DMS153 treated with DMSO at 0.1 percent for 48 hours (cell line): ENCODE measurements at regions not wholly inside any gene's neighbourhood (a gene's known extent, or its start where the extent isn't known, plus 50 kb on each side); places are given as distances from the start of the nearest gene placed in this dataset.

Source experiments
- DNase-seq: peaks from one replicate; lab custom pipeline; 2025; ENCODE audit not compliant: unreplicated experiment; lab: John Stamatoyannopoulos, UW

DNA sequence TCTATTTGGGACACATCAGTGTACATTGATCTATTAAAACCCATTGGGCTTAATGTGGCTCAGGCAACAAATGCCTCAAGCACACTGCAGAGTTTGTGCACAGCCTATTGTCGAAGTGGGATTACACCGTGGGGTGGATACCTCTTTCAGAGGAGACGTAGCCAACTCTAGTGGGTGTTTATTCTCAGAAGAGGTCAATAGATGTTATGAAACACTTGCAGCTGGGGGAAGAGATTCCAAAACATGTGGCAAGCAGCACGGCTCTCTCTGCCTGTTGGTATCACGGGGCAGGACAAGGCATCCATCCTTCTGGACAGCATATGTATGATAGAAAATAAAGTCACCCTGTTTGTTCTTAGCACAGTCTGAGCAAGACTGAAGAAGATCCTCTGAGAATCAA is 121.4 kb upstream of the COPS8 start:
- DNase-seq = no peak

DNA sequence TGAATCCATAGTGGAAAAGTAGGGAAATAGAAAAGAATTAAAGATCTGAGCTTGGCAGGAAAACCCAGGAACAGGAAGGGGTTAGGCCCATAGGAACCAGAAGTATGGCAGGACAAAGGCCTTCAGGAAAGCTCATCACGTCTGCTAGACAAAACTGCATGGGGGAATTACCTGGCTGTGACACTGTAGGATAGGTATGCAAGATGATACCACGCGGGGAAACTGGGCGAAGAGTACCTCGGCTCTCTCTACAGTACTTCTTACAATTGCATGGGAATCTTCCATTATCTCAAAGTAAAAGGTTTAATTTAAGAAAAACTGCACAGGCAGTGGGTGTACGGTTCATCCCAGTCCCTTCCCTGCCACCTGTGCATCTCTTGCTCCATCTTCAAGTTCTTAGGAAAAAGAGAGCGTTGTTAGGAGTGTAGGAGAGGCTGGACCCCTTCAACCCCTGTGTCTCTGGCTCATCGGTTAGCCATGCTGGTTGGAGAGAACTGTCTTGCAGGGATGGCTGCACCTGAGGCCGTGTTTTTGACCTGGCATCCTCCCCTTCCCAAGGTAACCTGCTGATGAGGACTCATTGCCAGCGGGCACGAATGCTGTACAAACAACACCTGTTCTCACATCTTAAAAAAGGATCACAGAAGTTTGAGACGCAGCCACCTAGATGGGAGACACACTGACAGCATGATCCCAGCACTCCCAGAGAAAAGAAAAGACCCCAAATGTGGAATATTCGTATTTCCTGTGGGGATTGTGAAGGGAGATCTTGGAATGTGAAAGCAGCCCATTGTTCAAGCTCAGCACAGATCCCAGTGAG is 120.5 kb upstream of the COPS8 start:
- DNase-seq = no peak

DNA sequence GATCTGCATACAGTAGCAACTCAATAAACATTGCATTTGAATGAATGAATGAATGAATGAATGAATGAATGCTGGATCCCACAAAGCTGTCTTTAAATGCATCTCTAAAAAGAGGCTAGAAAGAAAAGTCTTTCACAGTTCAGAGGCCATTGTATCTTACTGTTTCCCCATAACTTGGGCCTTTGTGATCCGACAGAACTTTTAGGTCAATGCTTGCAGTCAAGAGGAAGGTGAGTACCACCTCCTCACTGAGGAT is 119.9 kb upstream of the COPS8 start:
- no peak for DNase-seq

DNA sequence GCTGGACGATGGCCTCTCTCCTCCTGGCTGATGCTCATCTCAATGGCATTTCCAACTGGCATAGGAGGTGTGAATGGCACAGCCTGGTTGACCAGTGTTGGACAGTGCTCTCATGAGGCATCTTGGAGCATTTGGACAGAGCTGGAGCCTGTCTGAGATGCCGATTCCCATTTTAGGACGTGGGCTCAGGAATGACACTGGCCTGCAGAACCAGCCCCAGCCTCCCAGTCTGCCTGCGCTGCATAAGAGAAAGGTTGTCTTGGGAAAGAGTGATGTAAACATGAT is 118.2 kb upstream of the COPS8 start:
- no peak for DNase-seq

DNA sequence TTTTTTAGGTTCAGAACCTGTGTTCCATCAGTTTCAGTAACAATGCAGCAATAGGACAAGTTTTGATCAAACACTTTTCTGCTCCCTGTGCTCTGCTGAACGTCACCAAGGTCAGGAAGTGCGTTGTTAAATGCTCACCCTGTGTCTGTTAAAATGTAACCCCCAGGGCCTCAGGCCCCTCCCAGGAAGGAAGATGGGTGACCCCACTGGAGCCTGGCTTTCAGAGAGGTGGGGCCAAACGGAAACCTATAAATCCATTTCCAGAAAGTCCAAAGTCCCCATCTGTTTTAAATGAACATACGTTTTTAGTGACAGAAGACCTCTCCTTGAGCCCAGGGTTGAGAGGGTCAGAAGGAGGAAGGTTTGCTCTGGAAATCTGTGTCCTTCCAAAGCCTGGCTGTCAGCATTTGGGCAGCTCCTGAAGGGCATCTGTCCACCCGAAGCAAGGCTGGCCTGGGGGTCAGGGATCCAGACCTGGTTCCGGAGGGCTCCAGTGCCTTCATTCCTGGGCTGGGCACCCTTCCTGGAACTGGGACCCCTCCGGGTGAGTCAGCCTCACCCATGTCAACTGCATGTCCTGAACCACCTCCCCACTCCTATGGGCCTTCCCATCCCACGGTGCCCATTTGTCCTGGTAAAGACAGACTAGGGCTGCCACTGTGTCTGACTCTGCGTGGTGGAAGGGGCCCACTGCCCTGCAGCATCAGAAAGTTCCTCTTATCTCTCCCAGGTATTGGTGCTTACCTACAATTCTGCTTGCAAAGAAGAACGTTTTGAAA is 117.4 kb upstream of the COPS8 start:
- no peak for DNase-seq

DNA sequence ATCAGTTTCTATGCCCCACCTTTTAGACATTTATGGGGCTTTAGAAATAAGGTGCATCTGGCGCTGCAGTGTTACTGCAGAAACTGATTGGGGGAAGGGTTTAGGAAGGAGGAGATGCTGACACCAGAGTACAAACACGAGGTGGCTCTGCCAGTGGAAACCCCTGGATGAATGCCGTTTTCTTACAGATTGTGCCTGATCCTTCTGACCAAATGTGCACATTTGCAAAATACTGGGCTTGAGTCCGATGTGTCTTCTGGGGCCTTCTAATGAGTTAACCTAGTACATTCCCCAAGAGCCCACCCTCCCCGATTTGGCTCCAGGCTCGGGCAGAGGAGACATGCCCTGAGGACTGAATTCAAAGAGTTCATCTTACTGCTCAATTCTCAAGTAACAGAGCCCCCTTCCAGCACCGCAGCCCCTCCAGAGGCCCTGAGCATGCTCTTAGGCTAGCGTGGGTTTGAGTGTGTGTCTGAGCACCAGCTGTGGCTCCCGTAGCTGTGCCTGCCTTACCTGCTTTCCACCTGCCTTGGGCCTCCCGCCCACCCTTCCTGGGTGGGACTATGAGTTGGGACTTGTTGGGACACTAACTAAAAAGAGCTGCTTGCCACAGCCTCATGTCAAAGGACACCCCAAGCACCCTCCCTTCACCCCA is 116.7 kb upstream of the COPS8 start:
- DNase-seq = no peak

DNA sequence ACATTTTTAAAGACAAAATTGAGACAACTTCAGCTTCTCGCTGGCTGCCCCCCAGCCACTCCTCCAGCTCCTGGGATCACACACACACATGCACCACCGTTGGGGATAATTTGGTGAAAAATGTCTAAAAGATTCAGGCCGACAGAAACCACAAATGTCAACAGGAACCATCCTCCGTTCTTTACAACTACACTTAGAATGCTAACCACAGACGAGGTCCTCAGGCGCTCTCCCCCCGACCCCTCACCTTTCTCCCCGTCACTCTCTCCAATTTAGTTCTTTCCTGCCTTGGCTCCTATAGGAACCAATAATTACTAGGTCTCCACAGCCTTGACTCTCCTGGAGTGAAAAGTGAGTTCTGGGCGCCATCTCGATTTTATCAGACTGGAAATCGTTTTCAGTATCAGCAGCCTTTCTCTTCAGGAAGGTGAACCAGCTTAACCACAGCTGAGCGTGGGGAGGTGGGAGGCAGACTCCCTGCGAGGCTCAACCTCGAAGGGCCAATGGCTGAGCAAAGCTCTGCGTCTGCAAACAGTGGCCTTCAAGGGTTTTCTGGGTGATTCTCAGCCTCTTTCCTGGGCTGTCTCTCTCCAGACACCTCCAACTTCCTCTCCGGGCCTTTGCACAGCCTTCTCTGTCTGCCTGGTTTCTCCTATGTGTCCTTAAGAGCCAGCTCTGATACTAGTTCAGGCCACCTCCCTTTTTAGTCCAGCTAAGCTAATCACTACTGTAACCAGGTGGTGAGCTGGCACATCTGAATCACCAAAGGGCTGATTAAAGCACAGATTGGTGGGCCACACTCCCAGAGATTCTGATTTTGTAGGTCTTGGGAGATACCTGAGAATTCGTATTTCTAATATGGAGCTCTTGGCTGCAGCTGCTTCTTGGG is 115.7 kb upstream of the COPS8 start:
- DNase-seq = no peak

DNA sequence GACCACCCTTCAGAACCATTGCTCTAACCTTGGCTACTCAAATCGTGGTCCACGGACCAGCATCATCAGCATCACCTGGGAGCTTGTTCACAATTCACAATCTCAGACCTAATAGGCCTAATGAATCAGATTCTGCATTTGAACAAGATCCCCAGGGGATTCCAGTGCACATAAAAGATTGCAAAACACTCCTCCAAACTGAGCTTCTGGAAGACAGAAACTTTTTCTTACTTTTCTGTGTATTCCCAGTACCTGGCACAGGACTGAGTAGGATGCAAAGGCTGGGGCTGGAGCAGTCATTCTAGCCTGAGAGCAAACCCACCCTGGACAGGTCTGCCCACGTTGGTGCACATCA is 115.1 kb upstream of the COPS8 start:
- no peak for DNase-seq

DNA sequence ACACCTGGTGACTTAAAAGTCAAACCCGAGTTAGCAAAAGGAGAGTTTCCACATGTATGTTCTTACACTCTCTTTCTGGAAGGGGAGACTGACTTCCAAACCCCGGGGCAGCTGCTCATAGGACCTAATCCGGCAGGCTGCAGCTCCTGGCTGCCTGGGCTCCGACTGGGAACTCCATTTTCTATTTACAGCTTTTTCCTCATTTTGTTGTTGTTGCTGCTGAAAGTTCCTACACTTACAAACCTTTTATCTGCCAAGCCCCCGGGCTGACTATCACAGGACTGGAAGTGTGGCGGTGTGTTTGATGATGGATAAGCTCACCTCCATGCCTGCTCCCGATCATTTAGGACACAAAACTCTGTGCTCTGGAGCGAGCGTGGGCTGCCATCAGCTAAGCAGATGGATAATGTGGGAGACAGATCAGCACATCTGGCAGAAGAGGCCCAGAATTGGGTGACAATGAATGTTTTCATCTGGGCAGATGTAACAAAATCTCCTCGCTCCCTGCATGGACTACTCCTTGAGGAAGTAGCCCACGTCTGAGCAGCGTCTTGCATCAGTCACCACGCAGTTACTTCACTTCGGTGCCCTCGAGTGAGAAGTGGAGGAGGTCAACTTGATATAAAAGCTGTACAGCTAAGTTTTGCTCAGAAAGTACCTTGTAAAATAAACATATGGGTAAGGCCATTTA is 114.4 kb upstream of the COPS8 start:
- DNase-seq = no peak

DNA sequence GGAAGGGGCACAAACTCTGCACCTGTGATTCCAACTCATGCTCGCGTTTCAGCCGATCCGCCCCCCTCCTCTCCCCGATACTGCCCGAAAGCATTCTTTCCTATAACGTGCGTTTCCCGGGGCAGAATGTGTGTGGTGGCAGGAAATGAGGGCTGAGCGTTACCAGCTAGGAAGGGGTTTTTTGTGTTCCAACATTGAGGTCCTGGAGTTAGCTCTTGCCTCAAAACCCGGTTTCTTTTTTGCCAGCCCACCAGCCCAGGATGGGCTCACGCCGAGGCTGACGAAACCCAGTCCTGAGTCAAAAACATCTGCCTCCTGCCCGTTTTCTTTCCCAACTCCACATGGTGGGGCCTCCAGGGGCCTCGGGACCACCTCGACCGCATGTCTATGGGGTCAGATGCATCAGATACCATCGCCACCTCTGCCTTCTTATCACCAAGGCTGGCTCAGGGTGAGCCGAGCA is 113.7 kb upstream of the COPS8 start:
- DNase-seq = no peak

DNA sequence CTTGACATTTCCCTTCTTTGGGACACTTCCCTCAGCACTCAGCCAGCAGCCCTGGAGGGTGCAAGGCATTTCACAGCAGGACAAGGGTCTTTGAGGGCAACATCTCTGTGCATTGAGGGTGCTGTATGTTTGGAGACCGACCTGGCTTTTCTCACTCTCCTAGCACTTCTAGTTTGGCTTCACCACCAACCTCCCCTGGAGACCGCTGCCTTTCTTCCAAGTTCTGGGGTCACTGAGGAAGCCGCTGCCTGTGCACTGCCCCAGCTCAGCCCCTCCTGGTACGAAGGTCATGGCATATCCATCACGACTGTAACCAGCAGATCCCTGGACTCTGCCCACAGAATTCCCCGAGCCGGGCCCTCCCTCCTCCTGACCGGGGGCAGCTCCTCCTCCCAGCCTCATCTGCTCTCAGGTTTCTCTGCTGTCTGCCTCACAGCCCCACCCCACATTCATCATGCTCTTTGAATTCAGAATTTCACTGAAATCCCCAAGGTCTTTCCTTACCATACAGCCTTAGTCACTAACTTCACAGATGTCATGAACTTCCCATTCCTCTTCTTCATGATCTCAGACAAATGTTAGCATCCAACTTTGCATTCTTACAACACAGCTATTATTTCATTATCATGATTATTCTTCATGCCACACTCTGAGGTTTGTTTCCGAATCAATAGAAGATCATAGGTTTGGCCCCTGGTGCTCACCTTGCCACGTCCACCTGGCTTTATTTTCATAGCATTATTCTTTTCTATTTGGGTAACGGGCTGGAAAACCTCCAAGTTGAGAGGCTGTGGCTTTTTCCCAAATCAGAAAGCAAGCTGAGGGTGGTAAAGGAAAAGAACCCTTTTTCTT is 113.0 kb upstream of the COPS8 start:
- peak; percentile 46 for DNase-seq

DNA sequence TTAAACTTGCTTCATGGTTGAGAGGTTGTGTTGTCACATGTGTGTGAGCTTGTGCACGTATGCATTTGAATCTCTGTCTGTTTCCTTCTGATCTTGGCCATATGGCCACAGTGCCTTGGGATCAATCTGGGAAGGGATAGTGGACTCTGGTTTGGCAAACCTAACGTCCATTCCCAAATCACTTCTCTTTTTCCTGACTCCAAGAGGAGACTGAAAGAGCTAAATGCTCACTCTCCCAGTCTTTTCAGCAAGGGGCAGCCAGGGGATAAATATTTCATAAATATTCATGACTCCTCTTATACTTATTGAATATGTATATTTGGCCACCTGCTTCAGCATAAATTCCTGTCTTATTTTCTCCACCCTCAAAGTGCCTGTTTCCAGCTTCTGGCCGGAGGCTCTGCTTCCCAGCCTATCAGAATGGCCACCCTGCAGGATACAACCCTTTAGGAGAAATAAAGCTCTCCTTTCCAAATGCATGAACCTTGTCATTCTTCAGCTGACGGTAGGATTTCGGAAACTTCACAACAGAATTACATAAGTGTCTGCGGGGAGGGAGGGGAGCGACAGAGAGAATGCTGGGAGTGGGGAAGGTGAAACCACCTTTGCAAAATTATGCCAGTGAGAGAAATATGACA is 112.2 kb upstream of the COPS8 start:
- DNase-seq = no peak

DNA sequence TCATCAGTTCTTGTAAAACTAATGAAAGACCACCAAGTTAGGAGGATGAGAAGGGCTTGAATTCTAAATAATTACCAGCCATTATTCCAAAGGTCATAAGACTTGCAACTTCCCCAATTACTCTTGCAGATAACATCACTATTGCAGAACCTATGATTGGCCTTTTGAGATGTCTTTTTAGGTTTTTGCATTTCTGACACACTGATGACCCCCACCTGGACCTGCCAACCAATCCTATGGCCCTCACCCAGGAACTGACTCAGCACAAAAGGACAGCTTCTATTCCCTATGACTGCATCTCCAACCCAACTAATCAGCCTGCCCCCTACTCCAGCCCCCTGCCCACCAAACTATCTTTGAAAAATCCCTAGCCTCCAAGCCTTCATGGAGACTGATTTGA is 111.5 kb upstream of the COPS8 start:
- DNase-seq = no peak

DNA sequence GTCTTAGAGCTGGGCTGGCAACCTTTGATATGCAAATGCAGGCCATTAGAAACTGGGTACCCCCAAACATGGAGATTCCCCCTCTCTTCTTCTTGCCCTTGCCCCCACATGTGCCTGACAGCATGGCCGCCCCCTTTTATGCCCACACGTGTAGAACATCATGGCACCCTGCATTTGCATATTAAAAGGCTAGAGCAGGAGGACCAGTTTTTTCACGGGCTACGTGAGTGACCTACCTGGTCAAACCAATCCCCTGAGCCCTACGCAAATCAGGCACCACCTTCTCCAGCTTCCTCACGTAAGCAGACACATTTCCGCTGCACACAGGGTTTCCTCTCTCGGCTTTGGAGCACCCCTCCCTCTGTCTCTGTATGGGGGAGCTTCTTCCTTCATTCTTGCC is 110.9 kb upstream of the COPS8 start:
- DNase-seq = no peak

DNA sequence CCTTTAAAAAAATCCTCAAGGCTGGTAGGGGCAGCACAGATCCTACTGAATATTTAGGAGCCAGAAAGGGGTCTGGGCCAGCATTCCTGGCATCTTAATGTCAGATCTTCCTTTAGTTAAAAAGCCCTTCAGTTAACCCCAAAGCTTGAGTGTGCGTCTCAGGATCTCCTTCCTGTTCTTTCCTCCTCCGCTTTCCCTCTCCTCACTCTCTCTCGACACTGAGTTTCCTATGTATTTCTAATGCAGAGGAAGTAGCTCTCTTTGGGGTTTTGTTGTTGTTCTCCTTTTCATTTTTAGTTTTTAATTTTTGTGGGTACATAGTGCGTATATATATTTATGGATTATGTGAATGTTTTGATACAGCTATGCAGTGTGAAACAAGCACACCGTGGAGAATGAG is 109.9 kb upstream of the COPS8 start:
- no peak for DNase-seq

DNA sequence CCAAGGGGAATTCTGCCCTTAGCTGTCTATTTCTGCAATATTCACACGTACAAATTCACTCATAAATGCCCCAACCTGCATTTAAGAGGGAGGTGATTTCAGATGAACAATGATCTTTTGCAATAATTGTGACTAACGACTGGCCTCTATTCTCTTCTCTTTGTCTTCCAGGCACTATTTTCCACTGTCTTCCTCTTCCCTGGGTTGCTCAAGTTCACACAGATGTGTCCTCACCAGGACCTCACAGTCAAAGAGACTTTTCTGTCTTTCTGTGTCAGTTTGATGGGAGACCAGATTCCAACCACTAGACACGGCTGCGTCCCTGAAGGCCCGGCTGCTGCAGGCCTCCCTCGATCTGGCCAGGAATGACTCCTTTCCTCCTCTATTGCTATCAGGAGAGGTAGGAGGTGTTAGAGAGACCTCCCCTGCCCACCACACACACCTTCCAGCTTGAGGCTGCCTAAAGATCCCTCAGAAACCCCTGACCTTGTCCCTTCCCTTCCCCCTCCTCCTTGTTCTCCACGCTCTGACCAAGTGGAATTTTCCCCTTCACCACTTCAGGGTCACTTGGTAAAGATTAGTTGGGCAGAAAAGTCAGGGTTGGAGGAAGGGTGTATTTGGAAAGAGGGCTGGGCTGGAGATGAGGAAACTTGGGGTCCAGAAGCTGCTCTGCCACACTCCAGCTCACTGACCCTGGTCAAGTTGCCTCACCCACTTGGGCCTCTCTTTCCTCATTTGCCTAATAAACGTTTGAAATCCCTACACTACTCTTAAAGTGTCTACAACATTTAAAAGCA is 109.2 kb upstream of the COPS8 start:
- no peak for DNase-seq

DNA sequence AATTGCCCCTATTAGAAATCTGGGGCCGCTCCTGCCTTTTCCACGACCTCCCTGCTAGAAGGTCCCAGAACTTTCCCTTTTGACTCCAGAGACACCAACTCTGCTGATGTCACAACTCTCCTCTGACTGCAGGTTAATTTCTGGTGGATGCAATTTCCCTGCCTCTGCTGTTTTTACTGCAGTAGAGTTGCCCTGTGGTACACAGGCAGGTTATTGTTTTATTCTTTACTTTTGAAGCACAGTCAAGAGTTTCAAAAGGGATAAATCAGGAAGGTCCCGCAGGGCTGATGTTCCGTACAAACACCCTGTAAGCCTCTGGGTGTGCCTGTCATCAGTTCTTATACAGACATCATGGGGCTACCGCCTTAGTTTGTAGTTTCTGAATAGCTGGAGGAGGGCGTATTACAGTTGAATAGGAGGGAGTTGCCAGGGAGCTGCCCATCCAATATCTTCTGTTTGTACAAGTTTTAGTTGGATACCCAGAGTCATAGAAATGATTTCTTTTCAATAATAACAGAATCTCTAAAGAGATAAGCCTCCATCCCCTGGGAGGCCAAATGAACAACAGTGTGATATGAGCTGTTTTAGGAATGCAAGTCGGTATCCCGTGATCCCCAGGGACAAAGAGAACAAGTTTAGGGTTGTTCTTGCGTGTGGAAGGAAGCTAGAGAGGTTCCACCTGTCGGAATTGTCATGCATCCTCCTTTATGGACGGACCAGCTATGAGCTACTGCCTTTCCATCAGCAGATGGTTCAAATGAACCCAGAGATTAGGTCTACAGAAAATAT is 108.4 kb upstream of the COPS8 start:
- no peak for DNase-seq

DNA sequence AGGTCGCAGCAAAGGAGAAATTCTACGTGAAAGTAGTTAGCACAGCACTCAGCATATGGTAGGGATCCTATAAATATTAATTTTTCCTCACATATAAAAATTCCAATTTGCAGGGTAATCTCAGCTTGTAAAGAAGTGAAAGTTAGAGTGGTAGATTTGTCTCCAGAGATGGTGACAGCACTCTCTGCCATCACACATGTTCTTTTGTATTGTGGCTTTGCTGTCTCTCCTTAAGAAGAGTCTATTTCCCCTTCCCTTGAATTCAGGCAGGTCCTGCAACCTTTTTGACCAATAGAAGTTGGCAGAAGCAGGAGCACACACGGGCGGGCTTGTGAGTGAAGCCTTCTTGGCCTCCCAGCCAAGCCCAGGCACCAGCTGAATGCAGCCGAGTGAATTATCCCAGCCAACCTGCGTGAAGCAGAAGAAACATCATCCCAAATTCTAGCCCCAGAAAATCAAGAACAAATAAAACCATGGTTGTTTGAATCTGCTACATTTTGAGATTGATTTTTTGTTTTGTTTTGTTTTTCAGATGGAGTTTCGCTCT is 107.8 kb upstream of the COPS8 start:
- no peak for DNase-seq
